Left ventricle myocardium inferior (tissue), 1 donor: ENCODE measurements at regions not wholly inside any gene's neighbourhood (a gene's known extent, or its start where the extent isn't known, plus 50 kb on each side); places are given as distances from the start of the nearest gene placed in this dataset.

Experiments used
- DNase-seq: peaks from one replicate; pipeline ENCODE4 v3.0.0-alpha.2; 2020
- H3K27ac ChIP-seq: fragments of 200-600 bp; replicated peaks from 2 replicates; pipeline ENCODE4 v1.8.0; 2021
- H3K27me3 ChIP-seq: fragments of 200-600 bp; 2 replicates; pipeline ENCODE4 v1.8.0; 2021; ENCODE audit warnings: low read depth
- H3K36me3 ChIP-seq: fragments of 200-600 bp; 2 replicates; pipeline ENCODE4 v1.8.0; 2021
- H3K4me1 ChIP-seq: fragments of 200-600 bp; 2 replicates; pipeline ENCODE4 v1.8.0; 2021
- H3K4me3 ChIP-seq: fragments of 200-600 bp; 2 replicates; pipeline ENCODE4 v1.8.0; 2021; ENCODE audit warnings: mild to moderate bottlenecking, moderate library complexity
- H3K9me3 ChIP-seq: fragments of 200-600 bp; replicated peaks from 2 replicates; pipeline ENCODE4 v1.8.0; 2021
- intact Hi-C: fragments of 100-400 bp; cut with micrococcal nuclease; formaldehyde crosslinking; loops from one replicate; pipeline ENCODE4 v1.11.0; 2022
- TF ChIP-seq, protein P1 (sequence below): fragments of 200-600 bp; IDR thresholded peaks from 2 replicates; pipeline ENCODE4 v1.8.0; 2021; ENCODE audit warnings: antibody characterized with exemption, mild to moderate bottlenecking, borderline replicate concordance
- donor health status: DM: no; HTN: yes; CAD: no; lungs with severe emphysema.

GRCh38 chr6:133079901-133080300, 161.3 kb upstream of the EYA4 start:
- peaks cover 14% of the 10 kb centered on the region for H3K4me1 ChIP-seq
- no peak overlapping the region for H3K4me3 ChIP-seq
- TF ChIP-seq, protein P1, sequence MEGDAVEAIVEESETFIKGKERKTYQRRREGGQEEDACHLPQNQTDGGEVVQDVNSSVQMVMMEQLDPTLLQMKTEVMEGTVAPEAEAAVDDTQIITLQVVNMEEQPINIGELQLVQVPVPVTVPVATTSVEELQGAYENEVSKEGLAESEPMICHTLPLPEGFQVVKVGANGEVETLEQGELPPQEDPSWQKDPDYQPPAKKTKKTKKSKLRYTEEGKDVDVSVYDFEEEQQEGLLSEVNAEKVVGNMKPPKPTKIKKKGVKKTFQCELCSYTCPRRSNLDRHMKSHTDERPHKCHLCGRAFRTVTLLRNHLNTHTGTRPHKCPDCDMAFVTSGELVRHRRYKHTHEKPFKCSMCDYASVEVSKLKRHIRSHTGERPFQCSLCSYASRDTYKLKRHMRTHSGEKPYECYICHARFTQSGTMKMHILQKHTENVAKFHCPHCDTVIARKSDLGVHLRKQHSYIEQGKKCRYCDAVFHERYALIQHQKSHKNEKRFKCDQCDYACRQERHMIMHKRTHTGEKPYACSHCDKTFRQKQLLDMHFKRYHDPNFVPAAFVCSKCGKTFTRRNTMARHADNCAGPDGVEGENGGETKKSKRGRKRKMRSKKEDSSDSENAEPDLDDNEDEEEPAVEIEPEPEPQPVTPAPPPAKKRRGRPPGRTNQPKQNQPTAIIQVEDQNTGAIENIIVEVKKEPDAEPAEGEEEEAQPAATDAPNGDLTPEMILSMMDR: no peak
- H3K36me3 ChIP-seq: no peaks in the 10 kb centered on the region
- DNase-seq: no peak
- H3K9me3 ChIP-seq: no peaks in the 10 kb centered on the region
- H3K27me3 ChIP-seq: no peaks in the 10 kb centered on the region
- intact Hi-C loops: no loop called here
- H3K27ac ChIP-seq: no peak overlapping the region

DNA sequence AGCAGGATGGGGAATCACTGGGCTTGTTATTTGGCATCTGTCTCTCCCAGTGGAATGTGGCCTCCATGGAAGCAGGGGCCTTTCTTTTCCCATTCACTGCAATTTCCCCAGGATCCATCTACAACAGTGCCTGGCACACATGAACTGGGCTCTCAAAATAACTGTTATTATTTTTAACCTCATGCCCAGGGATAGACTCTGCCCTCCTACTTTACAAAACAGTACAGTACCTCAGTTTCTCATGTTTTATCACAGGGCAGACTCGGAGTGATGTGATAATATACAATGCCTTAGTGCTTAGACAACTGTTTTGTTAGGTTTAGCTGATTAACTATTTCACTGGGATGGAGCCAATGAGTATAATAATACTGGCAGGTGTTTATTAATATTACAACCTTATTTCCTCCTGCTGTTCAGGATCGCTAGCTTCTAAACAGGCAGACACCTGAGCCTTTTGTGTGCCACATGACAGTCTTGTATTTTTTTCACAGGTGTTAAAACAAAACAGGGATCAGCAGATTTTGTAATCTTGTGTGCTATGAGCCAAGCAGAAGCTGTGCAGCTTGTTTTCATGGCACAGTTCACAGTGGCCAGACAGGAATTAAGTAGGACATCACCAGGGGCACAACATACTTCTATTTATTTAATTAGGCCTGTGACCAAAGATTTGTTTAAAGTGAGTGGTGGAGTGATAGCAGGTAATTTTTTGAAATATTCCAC, 157.7 kb upstream of the EYA4 start:
- Histone ChIP-seq H3K27ac (peak overlapping the region; percentile 47), H3K27me3 (no peaks in the 10 kb centered on the region), H3K36me3 (no peaks in the 10 kb centered on the region), H3K4me1 (peaks cover 19% of the 10 kb centered on the region), H3K9me3 (no peaks in the 10 kb centered on the region), H3K4me3 (no peak overlapping the region)
- intact Hi-C loops: no loop called here
- DNase-seq: no peak
- TF ChIP-seq, protein P1: no peak

GRCh38 chr6:133085471-133085870, 155.7 kb upstream of the EYA4 start:
- no peak overlapping the region for H3K4me3 ChIP-seq
- no peaks in the 10 kb centered on the region for H3K9me3 ChIP-seq
- intact Hi-C loops: no loop called here
- no peaks in the 10 kb centered on the region for H3K36me3 ChIP-seq
- peaks cover 19% of the 10 kb centered on the region for H3K4me1 ChIP-seq
- TF ChIP-seq, protein P1: no peak
- no peak overlapping the region for H3K27ac ChIP-seq
- DNase-seq: no peak
- no peaks in the 10 kb centered on the region for H3K27me3 ChIP-seq

DNA sequence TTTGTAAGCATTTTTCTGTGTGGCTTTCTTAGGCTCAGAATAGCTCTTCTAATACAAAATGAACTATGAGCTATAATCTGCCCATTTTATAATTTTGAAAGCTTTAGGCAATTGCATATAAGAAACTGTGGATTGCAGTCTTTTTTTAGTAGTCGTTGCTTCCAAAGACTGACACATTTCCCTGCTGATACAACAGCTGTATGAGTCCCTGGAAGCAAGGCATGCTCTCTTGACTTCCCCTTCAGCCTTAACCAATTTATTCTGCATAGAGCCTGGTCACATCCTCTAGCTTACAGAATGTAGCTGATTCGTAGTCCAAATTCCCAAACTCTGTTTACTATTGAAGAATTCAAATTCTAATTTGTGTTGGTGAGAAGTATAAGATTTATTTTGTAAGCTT, 155.3 kb upstream of the EYA4 start:
- no peak overlapping the region for H3K27ac ChIP-seq
- no peaks in the 10 kb centered on the region for H3K36me3 ChIP-seq
- no peak for DNase-seq
- H3K4me3 ChIP-seq: no peak overlapping the region
- H3K4me1 ChIP-seq: peaks cover 19% of the 10 kb centered on the region
- no peaks in the 10 kb centered on the region for H3K9me3 ChIP-seq
- no peaks in the 10 kb centered on the region for H3K27me3 ChIP-seq
- intact Hi-C loops: no loop called here
- TF ChIP-seq, protein P1: no peak

GRCh38 chr6:133088931-133089695, 152.0 kb upstream of the EYA4 start:
- intact Hi-C loops: no loop called here
- DNase-seq: no peak
- H3K36me3 ChIP-seq: no peaks in the 10 kb centered on the region

More at GRCh38 chr6:133088931-133089695, 152.0 kb upstream of the EYA4 start:
- Histone ChIP-seq H3K4me3 (no peak overlapping the region), H3K9me3 (no peaks in the 10 kb centered on the region), H3K27ac (no peak overlapping the region), H3K4me1 (peaks cover 5% of the 10 kb centered on the region), H3K27me3 (no peaks in the 10 kb centered on the region)
- TF ChIP-seq, protein P1: no peak
